ENCODE measurements at regions not wholly inside any gene's neighbourhood (a gene's known extent, or its start where the extent isn't known, plus 50 kb on each side); places are given as distances from the start of the nearest gene placed in this dataset.
"Not testable (repeated sequence)": the region's sequence is repeated elsewhere in the genome, so short reads cannot be mapped to it uniquely, and the experiment has no call there.

- H3K9me1 ChIP-seq (replicated peaks; ENCODE audit: control insufficient read depth, extremely low read depth, insufficient read depth, low read length), result no peaks in the 10 kb centered on the region
- no peak overlapping the region for H3K9ac ChIP-seq (replicated peaks; ENCODE audit: extremely low read depth, insufficient read depth, low read length)
- H3K27me3 ChIP-seq (ENCODE audit: control insufficient read depth in 2 of 2, insufficient read depth in 2 of 2, low read length in 2 of 2), result no peaks in the 10 kb centered on the region
- dilution Hi-C loops (cut with MboI; ENCODE audit: extremely low pct_ligation_motif_present, low sequenced_read_pairs) (no loop called here), intact Hi-C loops (cut with micrococcal nuclease) (no loop called here)
- BruUV-seq (replicated peaks), result no TSS peak
- DNase-seq (ENCODE audit: low read depth, low spot score) (no peak), FAIRE-seq (no peak)
- H2AFZ ChIP-seq (ENCODE audit: low read depth, low read length), result no peak overlapping the region
- H4K20me1 ChIP-seq (replicated peaks; ENCODE audit: control insufficient read depth, extremely low read depth, insufficient read depth, low read length), result no peaks in the 10 kb centered on the region
- H3K4me3 ChIP-seq (replicated peaks in 1 of 3; ENCODE audit: insufficient read depth in 1 of 3, low read depth in 1 of 3, low read length in 3 of 3), result no peak overlapping the region
- no peaks in the 10 kb centered on the region for H3K36me3 ChIP-seq (ENCODE audit: control insufficient read depth in 2 of 2, extremely low read depth in 1 of 2, insufficient read depth in 2 of 2, low read length in 2 of 2)
- H3K4me1 ChIP-seq (ENCODE audit: control insufficient read depth, extremely low read depth, insufficient read depth, low read length), result no peaks in the 10 kb centered on the region
- H3K79me2 ChIP-seq (ENCODE audit: control insufficient read depth, insufficient read depth, low read length), result no peaks in the 10 kb centered on the region
- ChIA-PET POLR2A (no interaction called here), CTCF (no interaction called here)
- no peak overlapping the region for H3K4me2 ChIP-seq (ENCODE audit: insufficient read depth, low read length)
- no peak overlapping the region for H3K27ac ChIP-seq (ENCODE audit: insufficient read depth, low read depth, low read length)
- H3K9me3 ChIP-seq (replicated peaks; ENCODE audit: control insufficient read depth, insufficient read depth, low read length), result no peaks in the 10 kb centered on the region
- TF ChIP-seq FOS (IDR thresholded peaks at IDR 0.05; ENCODE audit: borderline replicate concordance, insufficient read depth, low read length) (no peak), MAX (IDR thresholded peaks at IDR 0.05; ENCODE audit: insufficient read depth, insufficient read length) (no peak), POLR2AphosphoS5 (IDR thresholded peaks at IDR 0.05; ENCODE audit: insufficient read depth, low read depth, low read length) (no peak), POLR2A (IDR thresholded peaks at IDR 0.05; ENCODE audit: low read depth, low read length) (no peak), JUN (IDR thresholded peaks at IDR 0.05; ENCODE audit: borderline replicate concordance, insufficient read depth, insufficient read length, low read depth) (no peak), MYC (IDR thresholded peaks at IDR 0.05; ENCODE audit: low read depth, low read length) (no peak), EZH2 (IDR thresholded peaks at IDR 0.05; ENCODE audit: borderline replicate concordance, low read depth, low read length, severe bottlenecking) (no peak), GATA2 (IDR thresholded peaks at IDR 0.05; ENCODE audit: insufficient read depth, insufficient read length, low read depth, low read length) (no peak)
- TF ChIP-seq, protein P1, sequence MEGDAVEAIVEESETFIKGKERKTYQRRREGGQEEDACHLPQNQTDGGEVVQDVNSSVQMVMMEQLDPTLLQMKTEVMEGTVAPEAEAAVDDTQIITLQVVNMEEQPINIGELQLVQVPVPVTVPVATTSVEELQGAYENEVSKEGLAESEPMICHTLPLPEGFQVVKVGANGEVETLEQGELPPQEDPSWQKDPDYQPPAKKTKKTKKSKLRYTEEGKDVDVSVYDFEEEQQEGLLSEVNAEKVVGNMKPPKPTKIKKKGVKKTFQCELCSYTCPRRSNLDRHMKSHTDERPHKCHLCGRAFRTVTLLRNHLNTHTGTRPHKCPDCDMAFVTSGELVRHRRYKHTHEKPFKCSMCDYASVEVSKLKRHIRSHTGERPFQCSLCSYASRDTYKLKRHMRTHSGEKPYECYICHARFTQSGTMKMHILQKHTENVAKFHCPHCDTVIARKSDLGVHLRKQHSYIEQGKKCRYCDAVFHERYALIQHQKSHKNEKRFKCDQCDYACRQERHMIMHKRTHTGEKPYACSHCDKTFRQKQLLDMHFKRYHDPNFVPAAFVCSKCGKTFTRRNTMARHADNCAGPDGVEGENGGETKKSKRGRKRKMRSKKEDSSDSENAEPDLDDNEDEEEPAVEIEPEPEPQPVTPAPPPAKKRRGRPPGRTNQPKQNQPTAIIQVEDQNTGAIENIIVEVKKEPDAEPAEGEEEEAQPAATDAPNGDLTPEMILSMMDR (IDR thresholded peaks at IDR 0.05; ENCODE audit: extremely low read depth in 1 of 2, insufficient read depth in 1 of 2, low read depth in 1 of 2, low read length in 2 of 2), result no peak
Observed at GRCh38 chr2:166695154-166695553, 193.1 kb upstream of the XIRP2 start.

GRCh38 chr2:166686057-166686456, 192.0 kb upstream of the SCN7A start:
- CTCF ChIA-PET; H3K27ac ChIP-seq (ENCODE audit: insufficient read depth, low read depth, low read length); intact Hi-C loops (cut with micrococcal nuclease); dilution Hi-C loops (cut with MboI; ENCODE audit: extremely low pct_ligation_motif_present, low sequenced_read_pairs); H3K4me2 ChIP-seq (ENCODE audit: insufficient read depth, low read length); H4K20me1 ChIP-seq (replicated peaks; ENCODE audit: control insufficient read depth, extremely low read depth, insufficient read depth, low read length); H3K9me1 ChIP-seq (replicated peaks; ENCODE audit: control insufficient read depth, extremely low read depth, insufficient read depth, low read length); DNase-seq (ENCODE audit: low read depth, low spot score); H3K4me3 ChIP-seq (replicated peaks in 1 of 3; ENCODE audit: insufficient read depth in 1 of 3, low read depth in 1 of 3, low read length in 3 of 3); H3K79me2 ChIP-seq (ENCODE audit: control insufficient read depth, insufficient read depth, low read length); H2AFZ ChIP-seq (ENCODE audit: low read depth, low read length); H3K9me3 ChIP-seq (replicated peaks; ENCODE audit: control insufficient read depth, insufficient read depth, low read length); H3K4me1 ChIP-seq (ENCODE audit: control insufficient read depth, extremely low read depth, insufficient read depth, low read length); H3K9ac ChIP-seq (replicated peaks; ENCODE audit: extremely low read depth, insufficient read depth, low read length); FAIRE-seq; H3K27me3 ChIP-seq (ENCODE audit: control insufficient read depth in 2 of 2, insufficient read depth in 2 of 2, low read length in 2 of 2); BruUV-seq (replicated peaks); H3K36me3 ChIP-seq (ENCODE audit: control insufficient read depth in 2 of 2, extremely low read depth in 1 of 2, insufficient read depth in 2 of 2, low read length in 2 of 2): not testable (repeated sequence)
- POLR2A ChIA-PET, result interaction anchor here (0.6 kb wide), 1 partner anchor 732 kb away, joined by 3 read pairs; no protein-coding TSS in a partner anchor
